Lower lobe of right lung (tissue), 2 donors: ENCODE measurements at regions not wholly inside any gene's neighbourhood (a gene's known extent, or its start where the extent isn't known, plus 50 kb on each side); places are given as distances from the start of the nearest gene placed in this dataset.

Experiments
- ATAC-seq, 2 donors: fragments of 200-7000 bp; cut with Tn5 transposase; one replicate each; pipeline ENCODE4 v1.9.1; 2020 to 2022; ENCODE audit warnings: mild to moderate bottlenecking in 2 of 2, moderate library complexity in 2 of 2
- DNase-seq: peaks from one replicate; pipeline ENCODE4 v3.0.0-alpha.2; 2020
- H3K27ac ChIP-seq: fragments of 200-600 bp; one replicate; pipeline ENCODE4 v1.8.0; 2022
- H3K27me3 ChIP-seq: fragments of 200-600 bp; one replicate; pipeline ENCODE4 v1.8.0; 2022; ENCODE audit warnings: low read depth
- H3K36me3 ChIP-seq: fragments of 200-600 bp; one replicate; pipeline ENCODE4 v1.8.0; 2022; ENCODE audit warnings: mild to moderate bottlenecking
- H3K4me1 ChIP-seq: fragments of 200-600 bp; one replicate; pipeline ENCODE4 v1.8.0; 2022
- H3K4me3 ChIP-seq: fragments of 200-600 bp; one replicate; pipeline ENCODE4 v1.8.0; 2022; ENCODE audit warnings: mild to moderate bottlenecking
- H3K9me3 ChIP-seq: fragments of 200-600 bp; one replicate; pipeline ENCODE4 v1.8.0; 2022
- CTCF ChIP-seq: fragments of 200-600 bp; IDR thresholded peaks from one replicate; pipeline ENCODE4 v1.8.0; 2022; ENCODE audit warnings: antibody characterized with exemption, mild to moderate bottlenecking
- intact Hi-C: fragments of 100-400 bp; cut with DNase I; formaldehyde crosslinking; loops from one replicate; pipeline ENCODE4 v1.11.0; 2022
- donor health status: DM: no; HTN: yes; CAD: no; lungs with severe emphysema.

DNA sequence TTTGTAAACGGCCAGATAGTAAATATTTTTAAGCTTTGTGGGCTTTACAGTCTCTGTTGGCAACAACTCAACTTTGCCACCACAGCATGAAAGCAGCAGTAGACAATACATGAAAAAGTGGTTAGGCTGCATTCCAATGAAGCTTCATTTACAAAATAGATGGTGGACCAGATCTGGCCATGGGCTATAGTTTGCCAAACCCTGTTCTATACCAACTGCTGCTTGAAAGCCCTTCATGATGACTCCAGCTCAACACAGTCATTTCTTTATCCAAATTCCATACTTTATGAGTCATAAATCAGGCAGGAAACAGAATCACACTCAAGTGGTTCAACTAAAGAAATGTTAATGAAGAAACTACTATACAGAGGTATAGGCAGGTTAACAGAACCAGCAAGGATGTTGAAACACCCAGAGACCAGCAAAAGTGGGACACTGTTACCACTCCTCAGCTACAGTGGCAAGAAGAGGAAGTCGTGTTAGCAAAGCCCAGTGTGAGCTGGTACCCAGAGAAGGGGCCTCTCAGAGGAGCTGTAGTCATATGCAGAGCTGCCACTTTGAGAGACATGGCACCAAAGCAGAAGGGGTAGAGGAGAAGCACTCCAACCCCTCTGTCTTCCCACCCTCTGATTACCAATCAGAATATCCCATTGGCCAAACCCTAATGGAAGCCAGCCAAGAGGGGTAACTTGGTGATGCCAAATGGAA is 72.5 kb downstream of the PRLHR start:
- no peak overlapping the region for H3K27ac ChIP-seq
- H3K9me3 ChIP-seq, result peaks cover 8% of the 10 kb centered on the region
- ATAC-seq (peak in 1 of 2 donors; percentile 35), DNase-seq (no peak)
- peaks cover 7% of the 10 kb centered on the region for H3K27me3 ChIP-seq
- no peaks in the 10 kb centered on the region for H3K36me3 ChIP-seq
- no peak for TF ChIP-seq CTCF
- no peak overlapping the region for H3K4me3 ChIP-seq
- intact Hi-C loops, result no loop called here
- H3K4me1 ChIP-seq, result no peaks in the 10 kb centered on the region

DNA sequence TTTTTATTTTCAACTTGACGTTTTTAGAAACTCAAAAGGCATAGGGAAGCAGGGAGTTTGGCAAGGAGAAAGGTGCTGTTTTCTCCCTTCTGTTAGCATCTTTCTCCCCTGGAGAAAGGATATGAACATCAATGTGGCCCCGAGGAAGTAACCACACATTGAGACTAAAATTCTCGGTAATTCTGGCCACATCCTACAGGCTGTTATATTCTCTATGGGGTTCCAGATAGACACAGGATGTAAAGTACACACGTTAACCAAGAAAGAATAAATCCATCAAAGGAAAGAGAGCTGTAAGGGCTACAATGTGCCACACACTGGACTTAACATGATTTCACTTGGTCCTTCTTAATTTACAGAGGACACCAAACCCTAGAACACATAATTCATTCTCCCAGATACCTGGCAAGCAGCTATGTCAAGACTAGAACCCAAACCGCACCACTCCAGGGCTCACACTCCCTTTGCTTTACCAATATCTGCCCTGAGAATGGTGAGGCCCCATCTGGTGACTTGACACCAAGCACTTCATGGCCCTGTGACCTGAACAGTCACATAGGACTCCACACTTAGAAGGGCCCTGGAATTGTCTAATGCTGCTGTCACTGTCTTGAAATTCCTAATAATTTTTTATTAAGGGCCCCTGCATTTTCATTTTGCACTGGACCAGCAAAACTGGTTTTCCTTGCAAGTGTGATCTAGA is 73.9 kb downstream of the PRLHR start:
- no peaks in the 10 kb centered on the region for H3K4me1 ChIP-seq
- ATAC-seq (no peak), DNase-seq (no peak)
- H3K27ac ChIP-seq, result no peak overlapping the region
- TF ChIP-seq CTCF, result no peak
- H3K9me3 ChIP-seq, result peaks cover 11% of the 10 kb centered on the region
- H3K27me3 ChIP-seq, result peaks cover 7% of the 10 kb centered on the region
- no peaks in the 10 kb centered on the region for H3K36me3 ChIP-seq
- intact Hi-C loops, result no loop called here
- no peak overlapping the region for H3K4me3 ChIP-seq

- Histone ChIP-seq H3K4me1 (no peaks in the 10 kb centered on the region), H3K27ac (no peak overlapping the region), H3K27me3 (peaks cover 7% of the 10 kb centered on the region), H3K9me3 (peaks cover 11% of the 10 kb centered on the region), H3K36me3 (no peaks in the 10 kb centered on the region), H3K4me3 (no peak overlapping the region)
- DNase-seq, result no peak
- TF ChIP-seq CTCF, result no peak
- ATAC-seq, result no peak
- intact Hi-C loops, result no loop called here
Measured at GRCh38 chr10:118520116-118520742, 75.2 kb downstream of the PRLHR start.

DNA sequence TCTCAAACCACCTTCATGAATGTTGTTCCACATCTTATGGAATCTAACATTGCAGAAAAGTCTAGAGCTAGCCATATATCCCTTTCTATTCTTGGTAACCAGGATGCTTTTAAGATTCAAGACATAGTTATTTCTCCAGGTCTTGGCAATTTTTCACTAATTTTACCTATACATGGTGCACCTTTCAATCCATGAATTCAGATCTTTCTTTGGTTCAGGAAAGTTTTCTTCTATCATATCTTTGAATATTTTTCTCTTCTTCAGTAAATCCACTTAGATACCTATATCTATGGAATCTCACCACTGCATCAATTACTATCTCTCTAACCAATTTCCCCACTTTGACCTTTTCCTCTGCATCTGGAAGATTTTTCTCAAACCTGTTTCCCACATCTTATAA is 77.4 kb downstream of the PRLHR start:
- no peak for TF ChIP-seq CTCF
- Histone ChIP-seq H3K4me1 (no peaks in the 10 kb centered on the region), H3K27ac (no peak overlapping the region), H3K4me3 (no peak overlapping the region), H3K36me3 (no peaks in the 10 kb centered on the region), H3K27me3 (peaks cover 7% of the 10 kb centered on the region), H3K9me3 (peaks cover 11% of the 10 kb centered on the region)
- no peak for ATAC-seq
- intact Hi-C loops, result no loop called here
- no peak for DNase-seq

GRCh38 chr10:118516716-118517115 is 78.7 kb downstream of the PRLHR start:
- ATAC-seq (no peak), DNase-seq (no peak)
- H3K36me3 ChIP-seq, result no peaks in the 10 kb centered on the region
- intact Hi-C loops, result no loop called here
- peaks cover 7% of the 10 kb centered on the region for H3K27me3 ChIP-seq
- no peak overlapping the region for H3K27ac ChIP-seq
- H3K4me3 ChIP-seq, result no peak overlapping the region
- H3K4me1 ChIP-seq, result no peaks in the 10 kb centered on the region
- H3K9me3 ChIP-seq, result peaks cover 11% of the 10 kb centered on the region
- TF ChIP-seq CTCF, result no peak
